C4-2B (cell line): ENCODE measurements at regions not wholly inside any gene's neighbourhood (a gene's known extent, or its start where the extent isn't known, plus 50 kb on each side); places are given as distances from the start of the nearest gene placed in this dataset.

Source experiments
- H3K27ac ChIP-seq: fragments of 450-650 bp; 2 replicates; pipeline ENCODE4 v1.5.1; 2017
- ZFX ChIP-seq: fragments of 450-650 bp; IDR thresholded peaks from 2 replicates; pipeline ENCODE4 v1.6.1; 2017
- TF ChIP-seq, protein P1 (sequence below): fragments of 450-650 bp; conservative IDR thresholded peaks from 2 replicates; pipeline ENCODE4 v1.5.1; 2017; ENCODE audit warnings: mild to moderate bottlenecking

DNA sequence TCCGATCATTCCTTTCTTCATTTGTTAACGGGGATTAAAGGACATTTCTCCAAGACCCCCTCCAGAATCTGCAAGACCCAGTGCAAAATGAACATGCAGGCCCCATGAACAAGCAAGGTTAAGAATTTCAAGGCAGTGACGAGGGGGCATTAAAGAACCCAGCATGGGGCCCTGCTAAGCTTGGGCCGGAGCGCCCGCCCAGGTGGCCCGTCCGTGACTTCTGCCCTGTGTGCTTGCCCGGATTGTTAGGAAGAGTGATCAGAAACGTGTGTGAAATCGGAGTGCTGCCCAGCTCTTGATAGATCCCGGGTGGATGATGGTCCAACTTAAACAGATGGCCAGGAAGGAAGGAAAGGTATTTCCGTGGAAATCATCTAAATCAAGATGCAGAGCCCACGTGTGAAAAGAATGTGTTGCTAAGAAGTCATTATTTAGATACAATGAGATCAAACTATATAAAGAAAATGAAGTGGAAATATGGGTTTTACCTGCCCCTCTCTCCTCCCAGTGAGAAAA, 213.6 kb downstream of the KLF6 start:
- H3K27ac ChIP-seq = no peak overlapping the region
- TF ChIP-seq, protein P1, sequence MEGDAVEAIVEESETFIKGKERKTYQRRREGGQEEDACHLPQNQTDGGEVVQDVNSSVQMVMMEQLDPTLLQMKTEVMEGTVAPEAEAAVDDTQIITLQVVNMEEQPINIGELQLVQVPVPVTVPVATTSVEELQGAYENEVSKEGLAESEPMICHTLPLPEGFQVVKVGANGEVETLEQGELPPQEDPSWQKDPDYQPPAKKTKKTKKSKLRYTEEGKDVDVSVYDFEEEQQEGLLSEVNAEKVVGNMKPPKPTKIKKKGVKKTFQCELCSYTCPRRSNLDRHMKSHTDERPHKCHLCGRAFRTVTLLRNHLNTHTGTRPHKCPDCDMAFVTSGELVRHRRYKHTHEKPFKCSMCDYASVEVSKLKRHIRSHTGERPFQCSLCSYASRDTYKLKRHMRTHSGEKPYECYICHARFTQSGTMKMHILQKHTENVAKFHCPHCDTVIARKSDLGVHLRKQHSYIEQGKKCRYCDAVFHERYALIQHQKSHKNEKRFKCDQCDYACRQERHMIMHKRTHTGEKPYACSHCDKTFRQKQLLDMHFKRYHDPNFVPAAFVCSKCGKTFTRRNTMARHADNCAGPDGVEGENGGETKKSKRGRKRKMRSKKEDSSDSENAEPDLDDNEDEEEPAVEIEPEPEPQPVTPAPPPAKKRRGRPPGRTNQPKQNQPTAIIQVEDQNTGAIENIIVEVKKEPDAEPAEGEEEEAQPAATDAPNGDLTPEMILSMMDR = no peak
- TF ChIP-seq ZFX = no peak

DNA sequence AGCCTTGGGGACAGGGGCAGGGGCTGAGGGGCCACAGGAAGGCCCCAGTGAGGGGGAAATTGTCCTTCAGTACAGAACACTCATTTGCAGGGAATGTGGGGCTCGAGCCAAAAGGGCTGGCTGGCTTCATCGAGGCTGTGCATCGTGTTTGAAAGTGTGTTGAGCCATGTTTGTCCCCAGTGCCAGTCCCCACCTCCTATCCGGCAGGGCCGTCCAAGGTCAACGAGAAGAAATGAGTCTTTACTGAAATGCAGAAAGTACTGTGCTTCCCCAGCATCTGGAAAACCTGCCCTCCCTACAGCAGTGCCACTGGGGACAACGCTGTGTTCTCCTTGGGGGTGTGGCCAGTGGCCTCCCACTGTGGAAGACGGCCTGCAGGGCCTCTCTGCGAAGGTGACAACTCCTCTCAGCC, 214.1 kb downstream of the KLF6 start:
- no peak overlapping the region for H3K27ac ChIP-seq
- TF ChIP-seq, protein P1 = no peak
- no peak for TF ChIP-seq ZFX

DNA sequence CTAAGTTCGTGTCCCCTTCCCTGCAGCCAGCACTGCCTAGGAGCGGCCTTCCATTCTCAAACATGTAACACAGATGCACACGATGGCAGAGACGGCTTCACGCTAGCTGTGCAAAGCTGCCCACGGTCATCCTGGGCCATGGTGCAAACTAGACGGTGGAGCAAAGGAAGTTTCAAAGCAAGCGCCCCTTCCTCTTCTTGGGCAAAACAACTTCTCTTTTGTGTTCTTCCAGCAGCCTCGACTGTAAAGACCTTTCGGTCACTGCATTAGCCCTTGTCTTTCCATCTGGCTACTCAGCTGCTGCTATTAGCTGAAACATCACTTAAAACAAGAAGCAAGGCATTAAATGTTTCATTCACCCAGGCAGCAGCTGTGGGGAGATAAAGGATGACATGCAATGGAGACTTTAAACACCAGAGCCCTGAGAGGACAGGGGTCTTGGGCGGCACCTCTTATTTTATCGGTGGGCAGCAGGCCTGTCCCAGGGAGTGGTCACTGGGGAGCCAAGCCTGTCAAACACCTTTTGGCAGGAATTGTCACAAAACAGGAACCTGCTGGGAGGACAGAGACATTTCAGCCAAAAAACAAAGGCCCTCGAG, 214.8 kb downstream of the KLF6 start:
- no peak overlapping the region for H3K27ac ChIP-seq
- TF ChIP-seq, protein P1 = no peak
- TF ChIP-seq ZFX = no peak

DNA sequence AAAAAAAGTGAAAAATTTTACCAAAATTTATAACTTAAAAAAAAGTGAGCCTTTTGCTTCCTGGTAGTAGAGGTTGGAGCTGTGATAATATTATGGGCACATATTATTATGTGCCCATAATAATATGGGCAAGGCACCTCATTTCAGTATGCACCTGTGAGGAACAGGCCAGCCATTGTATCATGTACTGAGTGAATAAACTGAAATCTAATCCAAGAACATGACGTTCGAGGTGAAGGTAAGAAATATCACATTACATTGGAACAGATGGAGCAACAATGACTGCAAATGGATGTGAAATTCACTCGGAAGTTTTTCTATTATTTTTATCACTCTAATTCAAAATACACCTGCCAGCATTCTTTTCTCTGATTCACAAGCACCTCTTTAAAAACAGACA, 216.0 kb downstream of the KLF6 start:
- no peak overlapping the region for H3K27ac ChIP-seq
- no peak for TF ChIP-seq ZFX
- TF ChIP-seq, protein P1 = no peak

DNA sequence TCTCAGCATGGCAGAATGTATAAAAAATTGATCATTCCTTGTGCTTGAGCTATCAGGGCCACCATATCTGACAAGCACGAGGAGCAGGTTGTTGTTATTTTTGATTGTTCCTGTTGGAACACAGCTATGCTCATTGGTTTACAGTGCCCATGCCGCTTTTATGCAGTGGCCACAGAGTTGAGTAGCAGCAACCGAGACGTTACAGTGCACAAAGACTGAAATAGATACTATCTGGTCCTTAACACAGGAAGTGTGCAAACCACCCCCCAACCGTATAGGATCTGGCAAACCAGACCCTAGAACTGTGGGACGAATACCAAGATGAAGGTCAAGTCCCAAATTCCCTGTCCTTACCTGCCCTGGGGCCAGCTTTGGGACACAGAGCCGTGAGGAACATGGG, 216.6 kb downstream of the KLF6 start:
- TF ChIP-seq ZFX = no peak
- TF ChIP-seq, protein P1 = no peak
- no peak overlapping the region for H3K27ac ChIP-seq

DNA sequence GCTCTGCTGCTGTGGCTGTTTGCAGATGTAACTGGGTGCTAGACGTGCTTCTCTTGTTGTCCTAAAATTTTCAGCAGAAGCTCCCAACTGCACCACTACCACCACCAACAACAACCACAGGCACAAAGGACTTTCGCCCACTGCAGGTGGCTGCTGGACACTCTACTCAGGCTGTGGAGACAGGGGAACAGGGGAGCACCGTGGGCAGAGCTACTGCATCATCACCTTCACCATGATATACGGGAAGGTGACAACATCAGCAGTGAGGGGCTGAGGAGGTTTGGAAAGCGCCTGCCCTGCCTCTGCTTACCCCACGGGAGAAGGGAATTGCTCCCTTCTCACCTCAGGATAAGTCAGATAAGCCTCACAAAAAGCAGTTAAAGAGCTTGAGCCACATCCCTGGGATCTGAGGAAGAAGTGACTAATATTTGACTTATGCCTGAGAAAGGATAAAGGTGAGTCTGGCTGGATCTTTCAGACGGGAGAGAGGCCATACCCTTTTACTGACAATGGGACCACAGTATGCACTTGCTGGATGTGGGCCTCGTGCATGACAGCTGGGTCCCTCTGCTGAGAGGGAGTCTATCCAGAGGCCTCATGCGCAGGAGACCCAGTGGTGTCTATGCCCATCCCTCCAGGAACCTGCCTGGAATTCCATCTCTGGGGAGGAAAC, 217.6 kb downstream of the KLF6 start:
- H3K27ac ChIP-seq = no peak overlapping the region

DNA sequence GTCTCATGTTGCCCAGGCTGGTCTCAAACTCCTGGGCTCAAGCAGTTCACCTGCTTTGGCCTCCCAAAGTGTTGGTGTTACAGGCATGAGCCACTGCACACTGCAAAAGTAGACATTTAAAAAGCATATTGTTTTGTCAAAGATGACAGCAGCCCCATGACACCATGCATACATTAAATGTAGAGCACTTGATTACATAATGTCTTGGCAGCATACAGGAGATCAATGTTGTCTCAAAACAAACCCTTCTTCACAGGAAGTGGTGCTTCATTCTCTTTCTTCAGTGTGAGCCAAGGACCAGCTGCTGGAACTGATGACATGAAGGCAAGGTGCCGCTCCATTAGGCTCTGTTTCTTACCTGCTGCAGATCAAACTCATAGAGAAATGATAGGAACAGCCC, 218.4 kb downstream of the KLF6 start:
- TF ChIP-seq, protein P1 = no peak
- TF ChIP-seq ZFX = no peak
- no peak overlapping the region for H3K27ac ChIP-seq

More for the DNA sequence above, 217.6 kb downstream of the KLF6 start:
- no peak for TF ChIP-seq ZFX
- TF ChIP-seq, protein P1 = no peak
